ENCODE measurements at regions not wholly inside any gene's neighbourhood (a gene's known extent, or its start where the extent isn't known, plus 50 kb on each side); places are given as distances from the start of the nearest gene placed in this dataset.
"Not testable (repeated sequence)": the region's sequence is repeated elsewhere in the genome, so short reads cannot be mapped to it uniquely, and the experiment has no call there.

DNA sequence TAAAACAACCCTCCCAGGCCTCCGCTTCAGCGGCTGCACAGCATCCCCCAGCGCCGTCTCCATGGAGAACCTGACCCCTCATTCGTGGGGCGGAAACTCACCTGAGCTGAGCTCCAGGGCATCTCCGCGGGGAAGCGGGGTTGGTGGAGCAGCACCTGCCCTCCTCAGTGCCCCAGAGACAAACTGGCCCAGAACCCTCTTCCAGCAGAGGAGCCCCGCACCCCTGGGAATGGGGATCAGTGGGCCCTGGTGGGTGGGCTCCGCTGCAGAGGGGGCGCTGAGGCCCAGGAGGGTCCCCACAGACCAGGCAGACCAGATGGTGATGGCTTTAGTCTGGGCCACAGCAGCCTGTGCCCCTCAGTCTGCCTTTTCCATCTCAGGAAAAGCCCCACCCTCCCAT lies 261.2 kb downstream of the ADGRD1 start:
- DNase-seq: not testable (repeated sequence)

DNA sequence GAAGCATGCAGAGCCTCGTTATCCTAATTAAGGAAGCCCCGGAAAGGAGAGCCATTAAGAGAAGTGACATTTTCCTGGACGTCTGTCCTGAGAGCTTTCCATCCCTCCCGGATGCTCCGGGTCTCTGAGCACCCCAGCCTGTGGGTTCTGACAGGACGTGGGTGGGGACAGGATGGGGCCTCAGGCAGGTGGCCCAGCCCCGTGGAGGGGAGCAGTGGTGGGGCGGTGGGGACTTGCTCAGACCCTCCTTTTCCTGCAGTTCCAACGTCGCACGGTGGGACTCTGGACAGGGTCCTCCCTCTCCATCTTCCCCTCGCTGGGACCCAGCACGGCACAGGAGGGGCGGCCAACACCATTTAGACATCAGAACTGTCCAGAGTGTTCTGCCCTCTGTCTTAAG lies 262.9 kb downstream of the ADGRD1 start:
- not testable (repeated sequence) for DNase-seq

DNA sequence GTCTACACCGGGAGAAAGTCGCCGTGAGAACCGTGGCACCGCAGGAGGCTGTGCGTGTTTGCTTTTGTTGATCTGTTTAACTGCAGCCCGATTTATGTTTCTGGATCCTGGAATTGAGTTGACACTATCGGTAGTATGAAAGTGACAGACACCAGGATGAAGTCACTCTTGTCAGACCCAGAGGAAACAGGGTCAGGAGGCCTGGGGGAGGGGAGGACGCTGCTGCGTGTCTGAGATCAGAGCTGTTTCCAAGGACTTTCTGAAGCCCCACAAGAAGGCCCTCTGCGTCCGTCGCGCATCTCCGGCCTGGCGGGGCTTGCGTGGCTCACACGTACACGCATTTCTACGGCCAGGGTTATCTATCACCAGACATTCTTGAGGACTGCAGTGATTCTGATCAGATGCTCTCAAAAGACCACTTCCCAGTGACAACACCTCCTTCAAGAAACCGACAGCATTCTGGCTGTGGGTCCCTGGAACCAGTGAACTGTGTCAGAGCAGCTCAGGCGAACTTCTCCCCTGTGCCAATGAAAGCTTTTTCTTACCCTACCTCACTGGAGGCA lies 263.4 kb downstream of the ADGRD1 start:
- DNase-seq: no peak

DNA sequence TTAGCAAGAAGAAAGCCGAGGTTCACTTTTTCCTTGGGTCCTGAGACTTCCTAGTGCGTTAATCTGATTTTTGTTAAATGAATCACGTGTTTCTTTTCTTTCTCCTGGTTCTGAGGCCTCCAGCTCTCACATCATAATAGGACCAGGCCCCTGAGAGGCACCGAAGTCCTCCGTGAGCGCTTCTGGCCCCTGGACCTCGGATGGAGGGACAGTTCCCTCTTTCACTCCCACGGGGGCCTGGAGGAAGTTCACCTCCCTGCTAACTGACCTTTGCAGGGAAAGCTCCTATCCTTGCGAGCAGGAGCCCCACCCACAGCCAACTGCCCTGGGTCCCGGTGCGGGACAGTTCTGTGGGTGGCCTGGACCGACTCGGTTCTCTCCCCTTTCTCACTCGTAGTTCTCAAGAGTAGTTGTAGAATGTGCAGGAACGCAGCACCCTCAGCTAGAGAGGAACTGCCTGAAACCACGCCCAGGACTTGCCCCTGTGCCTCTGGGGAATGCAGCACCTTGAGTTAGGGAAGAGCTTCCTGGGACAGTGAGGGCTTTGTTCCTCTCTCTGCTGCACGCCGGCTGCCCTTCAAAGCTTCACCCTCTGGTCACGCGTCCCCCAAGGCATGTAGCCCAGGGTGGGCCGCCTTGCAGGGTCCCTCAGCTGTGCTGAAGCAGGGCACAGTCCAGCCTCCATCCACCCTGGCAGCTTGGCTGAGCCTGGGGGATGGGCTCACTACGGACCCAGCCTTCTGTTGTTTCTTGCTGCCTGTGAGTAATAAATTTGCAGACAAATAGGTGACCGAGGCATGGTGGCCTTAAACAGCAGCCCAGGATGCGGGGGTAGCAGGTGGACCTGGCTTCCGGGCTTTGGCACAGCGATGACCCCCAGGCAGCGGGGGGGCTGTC lies 264.6 kb downstream of the ADGRD1 start:
- no peak for DNase-seq

DNA sequence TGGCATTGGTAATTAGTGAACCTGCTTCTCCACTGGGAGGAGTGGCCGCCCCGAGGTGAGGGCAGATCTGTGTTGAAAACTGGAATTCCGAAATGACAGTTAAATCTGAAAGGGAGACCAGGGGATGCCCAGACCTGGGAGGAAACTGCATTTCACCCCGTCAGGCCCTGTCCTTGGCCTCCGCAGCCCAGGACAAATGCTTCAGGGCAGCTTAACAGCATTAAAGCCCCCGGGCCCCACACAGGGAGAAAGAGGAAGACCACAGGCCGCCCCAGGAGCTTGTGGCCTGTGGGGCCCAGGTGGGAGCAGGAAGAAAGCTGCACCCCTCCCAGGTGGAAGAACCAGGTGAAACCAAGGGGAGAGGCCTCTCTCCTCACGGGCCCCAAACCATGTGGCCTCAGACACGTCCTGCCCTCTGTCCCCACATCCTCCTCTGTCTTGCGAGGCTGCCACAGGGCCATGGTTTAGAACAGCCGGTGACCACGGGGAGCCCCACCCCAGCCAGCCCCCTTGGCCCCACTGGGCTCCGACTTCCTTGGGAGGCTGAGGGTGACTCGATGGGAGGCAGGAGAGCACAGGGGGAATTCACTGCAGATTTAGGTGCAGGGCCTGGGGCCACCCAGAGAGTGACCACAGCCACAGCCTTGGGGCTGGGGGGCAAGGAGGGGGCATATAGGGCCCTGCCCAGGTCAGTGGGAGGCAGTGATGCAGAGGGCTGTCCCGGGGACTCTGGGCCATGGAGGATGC lies 265.4 kb downstream of the ADGRD1 start:
- DNase-seq: no peak

DNA sequence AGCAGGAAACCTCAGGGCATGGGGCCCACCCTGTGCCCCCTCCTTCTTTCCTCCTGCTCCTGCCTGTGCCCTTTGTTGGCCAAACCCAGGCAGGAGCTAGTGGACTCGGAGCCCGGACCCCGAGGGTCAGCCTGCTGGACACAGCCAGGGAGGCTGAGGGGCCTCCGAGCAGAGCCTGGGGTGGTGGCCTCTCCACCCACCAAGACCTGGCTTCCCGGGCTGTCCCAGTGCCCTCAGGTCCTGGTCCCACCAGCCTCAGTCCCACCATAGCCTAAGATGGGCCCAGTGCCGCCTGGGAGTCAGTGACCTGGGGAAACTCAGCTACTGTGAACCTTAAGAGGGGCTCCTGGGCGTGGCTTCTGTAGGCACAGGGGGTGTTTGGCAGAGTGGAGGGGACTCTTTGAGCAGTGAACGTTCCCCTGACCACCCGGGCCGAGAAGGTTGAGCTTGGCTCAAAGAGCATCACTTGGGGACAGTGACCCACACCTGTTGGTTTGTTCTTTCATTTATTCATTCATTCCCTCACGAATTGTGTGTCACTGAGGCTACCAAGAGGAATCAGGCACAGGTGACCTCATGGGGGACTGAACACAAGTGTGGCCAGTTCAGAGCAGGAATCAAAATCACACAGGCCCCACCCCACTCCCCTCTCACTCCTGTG lies 266.1 kb downstream of the ADGRD1 start:
- no peak for DNase-seq

DNA sequence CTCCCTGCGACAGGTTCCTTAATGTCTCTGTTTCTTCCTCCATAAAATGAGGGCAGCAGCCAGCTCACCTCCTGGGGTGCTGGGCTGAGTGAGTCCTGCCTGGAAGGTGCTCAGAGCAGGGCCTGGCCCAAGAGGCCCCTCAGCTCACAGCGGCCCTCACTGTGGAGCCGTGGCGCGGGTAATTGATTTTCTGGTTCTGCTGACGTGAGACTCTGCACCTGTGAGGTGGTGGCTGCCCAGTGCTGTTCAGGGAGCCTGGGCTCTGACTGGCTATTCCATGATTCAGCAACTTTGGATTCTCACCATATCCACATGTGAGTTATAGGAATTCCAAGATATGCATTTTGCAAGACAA lies 266.6 kb downstream of the ADGRD1 start:
- no peak for DNase-seq

DNA sequence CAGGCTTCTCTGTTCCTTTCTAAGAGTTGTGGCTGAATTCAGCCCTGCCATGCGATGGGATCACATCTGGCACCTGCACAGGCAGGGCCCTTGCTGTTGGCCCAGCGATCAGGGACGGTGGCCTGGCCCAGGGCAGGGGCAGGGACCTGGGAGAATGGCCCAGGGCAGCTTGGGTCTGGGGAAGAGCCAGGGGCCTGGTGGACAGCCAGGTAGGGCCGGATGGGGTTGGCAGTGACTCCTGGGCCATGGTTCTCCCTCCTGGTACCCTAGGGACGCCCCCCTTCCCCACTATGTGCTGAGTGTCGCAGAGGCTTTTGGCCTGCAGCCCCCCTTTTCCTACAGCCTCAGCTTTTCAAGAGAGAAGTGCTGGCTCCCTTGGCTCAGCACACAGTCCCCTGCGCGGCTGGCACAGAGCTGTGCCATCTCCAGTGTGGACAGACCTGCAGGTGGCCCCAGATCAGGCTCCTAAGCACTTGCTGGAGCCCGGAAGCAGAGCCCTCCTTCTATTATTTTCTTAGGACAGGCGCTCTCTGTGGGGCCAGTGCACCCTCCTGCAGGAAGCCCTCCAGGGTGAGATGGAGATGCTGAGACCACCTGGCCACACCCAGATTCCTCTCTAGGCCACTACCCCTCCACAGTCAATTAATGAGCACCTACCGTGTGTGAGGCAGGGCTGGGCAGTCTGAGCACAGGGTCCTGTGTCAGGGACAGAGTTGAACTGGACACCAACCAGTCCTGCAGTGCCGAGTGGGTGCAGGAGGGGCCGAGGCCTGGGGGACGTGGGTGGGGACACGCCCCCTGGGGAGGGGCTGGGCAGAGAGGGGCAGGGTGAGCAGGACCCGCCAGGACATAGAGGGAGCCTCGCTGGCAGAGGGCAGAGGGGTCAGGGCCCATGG lies 267.6 kb downstream of the ADGRD1 start:
- no peak for DNase-seq

DNA sequence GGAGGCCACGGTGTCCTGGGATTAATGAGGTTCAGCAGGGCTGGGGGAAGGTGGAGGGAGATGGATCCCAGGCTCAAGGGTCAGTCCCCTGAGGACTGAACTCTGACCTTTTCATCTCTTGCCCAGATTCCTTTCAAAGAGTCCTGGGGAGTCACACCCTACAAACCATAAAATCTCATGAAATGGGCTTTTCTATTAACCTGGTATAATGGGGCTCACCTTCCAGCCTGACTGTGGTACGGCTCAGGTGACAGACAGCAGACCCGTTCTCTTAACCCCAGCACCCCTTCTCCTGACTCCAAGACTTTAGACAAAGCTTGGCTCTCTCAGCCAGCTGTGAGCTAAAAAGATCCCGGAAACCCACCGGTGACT lies 268.2 kb downstream of the ADGRD1 start:
- no peak for DNase-seq

DNA sequence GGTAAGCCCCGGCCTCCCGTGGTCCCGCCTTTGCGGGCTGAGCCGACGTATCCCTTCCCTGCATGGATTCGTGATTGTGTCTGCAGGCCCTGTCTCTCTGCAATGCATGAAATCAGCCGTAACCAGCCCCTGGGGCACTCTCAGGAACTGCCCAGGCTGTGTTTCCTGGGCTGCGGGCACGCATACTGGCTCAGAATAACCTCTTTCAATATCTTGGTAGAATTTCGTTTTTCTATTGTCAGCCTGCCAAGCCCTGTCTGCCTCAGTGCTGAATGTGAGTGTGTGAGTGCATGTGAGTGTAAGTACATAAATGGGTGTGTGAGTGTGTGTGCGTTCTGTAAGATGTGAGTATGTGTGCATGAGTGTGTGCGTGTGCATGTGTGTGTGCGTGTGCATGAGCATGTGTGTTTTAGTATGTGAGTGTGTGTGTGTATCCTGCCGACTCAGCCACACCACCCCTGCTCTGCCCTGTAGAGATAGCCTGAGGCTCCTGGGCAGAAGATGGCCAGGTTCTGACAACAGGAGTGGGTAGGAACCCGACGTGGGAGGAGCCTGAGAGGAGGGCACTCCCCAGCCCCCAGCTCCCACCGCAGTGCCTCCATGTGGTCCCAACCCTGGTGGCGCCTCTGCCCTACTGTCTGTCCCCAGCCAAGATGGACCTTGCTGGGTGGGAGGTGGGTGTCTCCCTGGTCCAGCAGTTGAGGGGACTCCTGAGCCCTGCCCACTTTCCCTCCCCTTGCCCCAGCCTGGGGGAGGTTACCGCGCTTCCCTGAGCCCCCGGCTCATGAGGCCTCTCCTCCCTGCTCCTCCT lies 268.8 kb downstream of the ADGRD1 start:
- no peak for DNase-seq

DNA sequence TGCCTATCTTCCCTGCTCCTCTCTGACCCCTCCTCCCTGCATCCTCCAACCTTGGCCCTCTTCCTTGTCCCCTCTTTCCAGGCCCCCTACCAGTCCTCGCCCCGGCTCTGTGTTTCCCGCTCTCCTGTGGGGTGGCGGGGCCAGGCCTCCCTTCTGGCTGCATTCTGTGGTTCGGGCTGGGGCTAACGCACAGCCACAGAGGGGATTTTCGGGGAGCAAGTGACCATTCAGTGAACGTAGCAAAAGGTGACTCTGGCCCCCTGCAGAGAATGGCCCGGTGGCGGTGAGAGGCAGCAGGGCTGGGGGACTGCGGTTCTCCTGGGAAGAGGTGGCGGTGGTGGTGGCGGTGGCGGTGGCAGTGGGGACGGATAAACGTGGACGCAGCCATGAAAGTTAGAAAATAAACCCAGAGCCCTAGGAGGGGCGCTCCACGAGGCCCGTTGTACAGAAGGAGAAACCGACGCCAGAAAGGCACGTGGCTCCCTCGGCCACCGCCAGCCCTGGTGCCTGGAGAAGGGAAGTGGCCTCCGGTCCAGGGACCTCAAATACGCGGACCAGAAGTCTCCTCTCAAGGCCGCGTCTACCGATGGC lies 269.6 kb downstream of the ADGRD1 start:
- DNase-seq: no peak

DNA sequence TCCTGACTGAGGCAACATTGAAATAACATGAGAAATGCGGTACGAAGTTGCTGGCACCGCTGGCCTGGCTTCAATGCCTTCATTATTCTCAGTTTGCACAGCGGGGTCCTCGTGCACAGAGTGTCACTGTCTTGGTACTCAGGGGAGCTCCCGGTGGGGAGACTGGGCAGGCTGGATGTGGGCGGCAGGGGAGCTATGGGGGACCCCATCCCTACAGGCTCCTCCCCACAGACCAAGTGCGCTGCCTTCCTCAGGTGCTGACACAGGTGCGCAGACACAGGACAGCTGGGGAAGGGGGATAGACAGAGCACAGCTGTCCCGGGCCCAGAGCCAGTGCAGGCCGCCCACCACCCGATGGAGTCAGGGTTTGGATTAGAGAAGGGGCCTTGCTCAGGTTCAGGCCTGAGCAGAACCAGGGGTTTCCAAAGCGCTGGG lies 270.1 kb downstream of the ADGRD1 start:
- DNase-seq: no peak

DNA sequence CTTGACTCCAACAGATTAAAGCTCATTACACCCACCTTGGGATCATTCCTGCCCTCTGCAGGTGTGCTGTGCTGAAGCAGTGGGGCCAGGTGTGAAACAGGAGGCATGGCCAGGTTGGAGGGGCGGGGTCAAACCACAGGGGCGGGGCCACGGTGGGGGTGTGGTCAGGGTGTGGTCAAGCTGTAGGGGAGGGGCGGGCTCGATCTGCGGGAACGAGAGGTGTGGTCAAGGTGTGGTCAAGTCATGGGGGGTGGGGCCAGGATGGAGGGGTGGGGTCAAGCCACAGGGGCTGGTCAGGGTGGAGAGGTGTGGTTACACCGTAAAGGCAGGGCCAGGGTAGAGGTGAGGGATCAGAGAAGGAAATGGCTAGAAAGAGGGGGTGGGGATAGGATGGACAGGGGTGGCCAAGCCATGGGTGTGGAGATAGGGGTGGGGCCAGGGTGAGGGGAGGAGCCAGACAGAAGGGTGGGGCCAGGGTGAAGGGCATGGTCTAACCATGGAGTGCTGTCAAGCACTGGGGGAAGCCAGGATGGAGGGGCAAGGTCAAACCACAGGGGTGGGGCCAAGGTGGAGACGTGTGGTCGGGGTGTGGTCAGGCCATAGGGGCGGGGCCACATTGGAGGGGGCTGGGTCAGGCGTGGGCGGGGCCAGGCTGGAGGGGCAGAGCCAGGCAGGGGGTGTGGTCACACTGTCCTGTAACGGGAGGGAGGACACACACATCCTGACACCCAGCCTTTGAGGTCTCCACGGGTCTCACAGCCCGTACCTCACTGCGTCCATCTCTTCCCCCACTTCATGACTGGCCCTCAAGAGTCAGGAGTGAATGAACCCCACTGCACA lies 270.7 kb downstream of the ADGRD1 start:
- not testable (repeated sequence) for DNase-seq

DNA sequence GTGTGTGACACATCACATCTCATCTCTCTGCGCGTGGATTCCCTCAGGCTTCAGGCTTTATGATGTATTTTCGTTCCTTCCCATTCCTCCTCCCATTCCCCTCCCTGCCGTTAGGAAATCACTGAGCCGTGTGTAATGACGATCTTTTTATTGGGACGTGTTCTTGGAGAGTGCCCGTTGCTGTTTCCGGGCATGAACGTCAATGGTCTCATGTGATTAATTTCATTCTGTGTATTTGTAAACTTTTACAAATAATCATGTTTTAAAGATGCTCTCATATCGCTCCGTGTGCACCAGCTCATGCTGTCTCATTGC lies 271.3 kb downstream of the ADGRD1 start:
- DNase-seq: not testable (repeated sequence)

DNA sequence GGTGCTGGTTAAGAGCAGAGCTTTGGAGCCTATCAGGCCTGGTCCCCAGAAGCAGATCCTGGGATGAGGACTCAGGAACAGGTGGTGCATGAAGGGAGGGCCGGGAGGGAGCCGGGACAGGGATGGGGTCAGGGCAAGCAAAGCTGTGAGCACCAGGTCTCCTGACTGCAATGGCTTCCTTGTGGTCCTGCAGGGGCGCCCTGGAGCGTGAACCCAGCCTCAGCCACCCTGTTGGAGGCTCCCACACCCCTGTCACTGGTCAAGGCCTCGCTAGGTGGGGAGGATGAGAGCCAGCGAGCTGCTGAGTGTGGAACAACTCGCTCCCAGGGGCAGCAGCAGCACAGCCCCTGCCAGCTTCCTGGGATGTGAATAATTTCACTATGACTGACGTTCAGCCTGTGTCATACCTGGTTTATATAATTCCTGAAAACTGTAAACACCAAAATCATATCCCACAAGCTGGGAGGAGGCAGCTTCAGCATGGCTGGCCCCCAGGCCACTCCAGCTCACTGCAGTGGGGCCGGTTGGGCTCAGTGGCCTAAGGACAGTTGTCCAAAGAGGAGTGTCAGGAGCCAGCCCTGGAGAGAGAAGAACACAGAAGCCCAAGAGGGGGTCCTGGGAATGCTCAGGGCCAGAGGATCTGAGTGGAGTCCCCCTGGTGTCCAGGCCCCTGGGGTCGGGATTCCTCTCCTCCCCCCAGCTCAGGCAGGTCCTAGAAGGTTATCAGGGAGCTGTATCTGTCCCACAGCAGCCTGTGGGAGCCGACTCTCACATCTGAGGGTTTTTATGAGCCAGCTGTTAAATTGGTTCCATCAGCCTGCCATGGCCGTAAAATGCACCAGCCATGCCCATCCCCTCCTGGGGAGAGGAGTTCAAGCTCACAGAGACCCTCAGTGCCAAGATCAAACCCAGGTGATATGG lies 272.9 kb downstream of the ADGRD1 start:
- no peak for DNase-seq

DNA sequence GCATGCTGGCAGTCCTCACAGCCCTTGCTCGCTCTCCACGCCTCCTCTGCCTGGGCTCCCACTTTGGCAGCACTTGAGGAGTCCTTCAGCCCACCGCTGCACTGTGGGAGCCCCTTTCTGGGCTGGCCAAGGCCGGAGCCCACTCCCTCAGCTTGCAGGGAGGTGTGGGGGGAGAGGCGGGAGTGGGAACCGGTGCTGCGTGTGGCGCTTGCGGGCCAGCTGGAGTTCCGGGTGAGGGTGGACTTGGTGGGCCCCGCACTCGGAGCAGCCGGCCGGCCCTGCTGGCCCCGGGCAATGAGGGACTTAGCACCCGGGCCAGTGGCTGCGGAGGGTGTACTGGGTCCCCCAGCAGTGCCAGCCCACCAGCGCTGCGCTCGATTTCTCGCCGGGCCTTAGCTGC lies 273.9 kb downstream of the ADGRD1 start:
- not testable (repeated sequence) for DNase-seq

DNA sequence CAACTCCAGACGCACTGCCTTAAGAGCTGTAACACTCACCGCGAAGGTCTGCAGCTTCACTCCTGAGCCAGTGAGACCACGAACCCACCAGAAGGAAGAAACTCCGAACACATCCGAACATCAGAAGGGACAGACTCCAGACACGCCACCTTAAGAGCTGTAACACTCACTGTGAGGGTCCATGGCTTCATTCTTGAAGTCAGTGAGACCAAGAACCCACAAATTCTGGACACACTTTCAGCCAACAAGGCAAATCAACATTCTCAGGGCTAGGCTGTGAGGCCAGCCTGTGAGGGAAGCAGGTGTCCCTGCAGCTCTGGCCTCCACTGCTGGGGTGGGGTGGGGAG lies 275.3 kb downstream of the ADGRD1 start:
- not testable (repeated sequence) for DNase-seq

DNA sequence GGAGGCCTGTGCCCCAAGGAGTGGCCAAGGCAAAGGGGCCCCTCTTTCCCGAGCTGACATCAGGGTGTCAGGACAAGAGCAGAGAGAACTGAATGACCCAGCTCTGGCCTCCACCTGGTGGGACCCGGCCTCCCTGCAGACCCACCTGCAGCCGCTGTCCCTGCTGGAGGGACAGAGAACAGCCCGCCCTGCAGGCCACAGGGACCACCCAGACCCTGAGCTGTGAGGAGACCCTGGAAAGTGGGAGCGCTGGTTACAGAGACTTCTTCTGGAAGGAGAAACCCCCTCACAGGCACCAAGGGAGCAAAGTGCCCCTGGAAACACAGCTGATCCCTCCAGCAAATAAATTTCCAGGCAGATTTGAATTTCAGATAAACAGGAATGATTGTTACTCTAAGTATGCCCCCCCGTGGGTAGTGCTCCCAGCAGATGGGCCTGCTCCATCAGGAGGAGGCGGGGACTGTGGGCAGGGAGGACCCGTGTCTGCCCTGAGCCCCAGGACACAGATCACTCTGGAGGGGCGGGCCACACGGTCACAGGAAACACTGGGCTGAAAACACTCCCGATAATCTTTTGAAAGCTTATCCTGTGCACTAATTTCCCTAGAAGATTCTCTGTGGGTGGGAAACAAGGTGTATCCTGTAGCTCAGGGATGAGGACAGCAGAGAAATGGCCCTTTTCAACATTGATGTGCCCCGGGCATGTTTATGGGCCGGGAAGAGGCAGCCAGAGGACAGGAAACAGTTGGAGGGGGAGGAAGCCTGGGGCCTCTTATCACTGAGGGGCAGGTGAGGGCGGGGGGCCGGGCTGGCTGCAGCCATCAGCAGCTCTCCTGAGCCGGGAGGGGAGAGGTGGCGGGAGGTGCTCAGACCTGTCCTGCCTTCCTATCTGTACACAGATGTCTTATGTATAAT lies 276.0 kb downstream of the ADGRD1 start:
- DNase-seq: no peak
